Activated naive CD4-positive, alpha-beta T cell treated with anti-CD3 and anti-CD28 coated beads, Interleukin-2, amount 10 ng/mL, durations not matched to agents 7 days and 5 days (primary cell): ENCODE measurements at regions not wholly inside any gene's neighbourhood (a gene's known extent, or its start where the extent isn't known, plus 50 kb on each side); places are given as distances from the start of the nearest gene placed in this dataset.

Source experiments
- CTCF ChIA-PET: fragments of 350-600 bp; sonication (Branson Sonifier 250); formaldehyde crosslinking; loops from one replicate; lab custom pipeline; 2021; ENCODE audit warnings: antibody characterized with exemption; lab: Charles Lee
- DNase-seq: peaks from one replicate; pipeline ENCODE4 v3.0.0-alpha.2; 2020
- H3K27ac Mint-ChIP-seq: one replicate; pipeline ENCODE4 v1.8.0; 2021; ENCODE audit warnings: mild to moderate bottlenecking, moderate library complexity, mixed read lengths
- H3K27me3 Mint-ChIP-seq: one replicate; pipeline ENCODE4 v1.8.0; 2021; ENCODE audit warnings: mild to moderate bottlenecking, mixed read lengths
- H3K36me3 Mint-ChIP-seq: one replicate; pipeline ENCODE4 v1.8.0; 2021; ENCODE audit warnings: mixed read lengths
- H3K4me1 Mint-ChIP-seq: one replicate; pipeline ENCODE4 v1.8.0; 2021; ENCODE audit warnings: mixed read lengths
- H3K4me3 Mint-ChIP-seq: one replicate; pipeline ENCODE4 v1.8.0; 2021; ENCODE audit warnings: mild to moderate bottlenecking, moderate library complexity, mixed read lengths
- H3K9me3 Mint-ChIP-seq: one replicate; pipeline ENCODE4 v1.8.0; 2021; ENCODE audit warnings: mixed read lengths

GRCh38 chr6:33945931-33946330 is 142.1 kb upstream of the MLN start:
- no peak overlapping the region for H3K4me3 Mint-ChIP-seq
- no peak overlapping the region for H3K27ac Mint-ChIP-seq
- H3K36me3 Mint-ChIP-seq: no peaks in the 10 kb centered on the region
- no peaks in the 10 kb centered on the region for H3K9me3 Mint-ChIP-seq
- DNase-seq: no peak
- H3K4me1 Mint-ChIP-seq: no peaks in the 10 kb centered on the region
- peaks cover 52% of the 10 kb centered on the region for H3K27me3 Mint-ChIP-seq
- CTCF ChIA-PET: no interaction called here

DNA sequence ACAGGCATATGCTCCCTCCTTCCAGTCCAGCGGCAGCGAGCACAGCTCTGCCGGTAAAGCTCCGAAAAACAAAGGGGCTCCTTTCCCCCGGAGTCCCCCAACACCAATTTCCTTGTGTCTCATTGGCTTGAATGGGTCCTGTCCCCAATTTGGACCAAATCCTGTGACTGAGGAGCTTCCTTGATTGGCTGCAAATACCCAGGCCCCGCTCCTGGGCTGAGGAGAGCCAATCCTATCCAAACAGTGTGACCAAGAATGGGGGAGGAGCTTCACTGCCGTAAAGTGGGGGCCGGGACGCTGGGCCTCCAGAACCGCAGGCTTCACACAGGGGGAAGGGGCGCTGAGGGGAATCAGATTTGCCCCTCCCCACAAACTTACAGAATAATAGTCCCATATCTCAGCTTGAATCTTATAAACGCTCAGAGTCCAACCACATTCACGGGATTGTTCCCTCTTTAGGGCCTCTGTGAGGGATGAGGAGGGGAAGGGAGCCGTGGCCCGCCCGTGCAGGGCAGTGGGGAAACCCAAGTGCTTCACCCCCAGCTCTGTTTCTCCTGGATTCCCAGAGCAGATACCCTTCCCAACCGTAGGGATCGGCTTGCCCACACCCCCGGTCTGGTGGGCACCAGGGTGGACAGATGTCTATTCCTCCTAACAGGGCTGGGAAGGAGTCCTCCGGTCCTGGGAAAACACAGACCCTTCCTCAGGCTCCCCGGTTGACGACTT is 141.0 kb upstream of the MLN start:
- Mint-ChIP-seq H3K36me3 (no peaks in the 10 kb centered on the region), H3K27me3 (peaks cover 52% of the 10 kb centered on the region), H3K27ac (no peak overlapping the region), H3K4me3 (no peak overlapping the region), H3K9me3 (no peaks in the 10 kb centered on the region), H3K4me1 (no peaks in the 10 kb centered on the region)
- CTCF ChIA-PET: no interaction called here
- no peak for DNase-seq

- DNase-seq: no peak
- no peaks in the 10 kb centered on the region for H3K36me3 Mint-ChIP-seq
- H3K27me3 Mint-ChIP-seq: peaks cover 46% of the 10 kb centered on the region
- peaks cover 3% of the 10 kb centered on the region for H3K4me1 Mint-ChIP-seq
- CTCF ChIA-PET: interaction anchor here (0.9 kb wide), 1 partner anchor 21 kb away, joined by 4 read pairs; no protein-coding TSS in a partner anchor
- no peak overlapping the region for H3K4me3 Mint-ChIP-seq
- H3K9me3 Mint-ChIP-seq: no peaks in the 10 kb centered on the region
- no peak overlapping the region for H3K27ac Mint-ChIP-seq
Measured at GRCh38 chr6:33936886-33937285, 133.1 kb upstream of the MLN start.

- no peaks in the 10 kb centered on the region for H3K36me3 Mint-ChIP-seq
- H3K4me3 Mint-ChIP-seq: no peak overlapping the region
- no peak for DNase-seq
- CTCF ChIA-PET: no interaction called here
- H3K27me3 Mint-ChIP-seq: peaks cover 57% of the 10 kb centered on the region
- H3K9me3 Mint-ChIP-seq: no peaks in the 10 kb centered on the region
- peaks cover 3% of the 10 kb centered on the region for H3K4me1 Mint-ChIP-seq
- no peak overlapping the region for H3K27ac Mint-ChIP-seq
Measured at GRCh38 chr6:33935439-33936080, 131.8 kb upstream of the MLN start.

DNA sequence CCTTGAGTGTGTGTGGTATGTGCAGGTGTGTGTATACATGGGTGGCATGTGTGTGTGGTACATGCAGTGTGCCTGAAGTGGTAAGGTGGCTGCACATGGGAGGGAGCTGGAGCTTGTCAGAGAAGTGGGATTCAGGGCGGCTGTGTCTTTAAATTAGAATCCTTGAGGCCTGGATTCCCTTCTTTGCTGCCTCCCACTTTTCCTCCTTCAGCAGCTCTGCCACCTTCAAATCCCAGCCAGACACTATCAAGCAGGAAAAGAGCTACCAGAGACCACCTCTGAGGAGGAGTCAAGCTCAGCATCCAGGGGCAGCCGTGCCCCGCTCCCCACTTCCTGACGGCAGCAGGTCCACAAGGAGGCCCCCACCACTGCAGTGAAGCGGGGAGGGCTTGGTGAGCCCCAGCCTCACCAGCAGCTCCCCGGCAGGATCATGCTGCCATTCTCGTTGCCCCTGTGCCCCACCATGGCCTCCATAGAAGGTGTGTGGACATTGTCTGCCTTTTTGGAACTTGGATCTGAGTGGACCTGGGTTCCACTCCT is 131.0 kb upstream of the MLN start:
- DNase-seq: no peak
- Mint-ChIP-seq H3K27ac (no peak overlapping the region), H3K27me3 (peaks cover 60% of the 10 kb centered on the region), H3K4me1 (peaks cover 3% of the 10 kb centered on the region), H3K36me3 (no peaks in the 10 kb centered on the region), H3K9me3 (no peaks in the 10 kb centered on the region), H3K4me3 (no peak overlapping the region)
- CTCF ChIA-PET: no interaction called here

DNA sequence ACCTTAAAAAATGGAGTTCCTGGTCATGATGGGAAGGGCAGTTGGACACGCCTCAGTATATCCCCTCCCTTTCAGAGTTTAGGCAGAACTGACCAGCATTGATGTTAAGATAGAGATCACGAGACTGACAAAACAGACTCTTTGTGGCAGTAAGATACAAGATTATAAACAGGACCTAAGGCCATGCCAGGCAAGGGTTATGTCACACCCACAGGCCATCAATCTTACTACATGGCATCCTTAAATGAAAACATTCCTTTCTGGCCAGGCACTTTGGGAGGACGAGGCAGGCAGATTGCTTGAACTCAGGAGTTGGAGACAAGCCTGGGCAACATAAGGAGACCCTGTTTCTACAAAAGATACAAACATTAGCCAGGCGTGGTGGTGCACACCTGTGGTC is 129.3 kb upstream of the MLN start:
- Mint-ChIP-seq H3K4me1 (peaks cover 3% of the 10 kb centered on the region), H3K36me3 (no peaks in the 10 kb centered on the region), H3K9me3 (peaks cover 2% of the 10 kb centered on the region), H3K27ac (no peak overlapping the region), H3K27me3 (peaks cover 53% of the 10 kb centered on the region), H3K4me3 (no peak overlapping the region)
- DNase-seq: no peak
- CTCF ChIA-PET: no interaction called here

DNA sequence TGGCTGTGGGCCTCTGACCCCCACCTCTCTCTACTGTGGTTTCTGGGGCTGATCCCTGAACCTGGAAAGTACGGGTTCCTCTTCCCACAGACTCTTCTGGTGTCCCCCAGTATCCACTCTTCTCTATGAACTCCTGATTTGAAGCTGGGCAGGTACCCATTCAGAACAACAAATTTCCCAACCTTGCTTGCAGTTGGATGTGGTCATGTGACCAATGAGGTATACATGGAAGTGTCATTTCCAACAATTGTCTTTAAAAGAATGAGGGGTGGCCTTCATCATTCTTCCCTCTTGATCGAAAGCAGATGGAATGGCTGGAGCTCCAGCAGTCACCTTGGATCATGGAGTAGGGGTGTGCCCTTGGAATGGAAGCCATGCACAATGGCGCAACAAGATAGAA is 128.0 kb upstream of the MLN start:
- peaks cover 2% of the 10 kb centered on the region for H3K9me3 Mint-ChIP-seq
- no peak for DNase-seq
- H3K4me3 Mint-ChIP-seq: no peak overlapping the region
- no peaks in the 10 kb centered on the region for H3K36me3 Mint-ChIP-seq
- CTCF ChIA-PET: no interaction called here
- H3K27ac Mint-ChIP-seq: no peak overlapping the region
- H3K27me3 Mint-ChIP-seq: peaks cover 54% of the 10 kb centered on the region
- H3K4me1 Mint-ChIP-seq: peaks cover 2% of the 10 kb centered on the region

DNA sequence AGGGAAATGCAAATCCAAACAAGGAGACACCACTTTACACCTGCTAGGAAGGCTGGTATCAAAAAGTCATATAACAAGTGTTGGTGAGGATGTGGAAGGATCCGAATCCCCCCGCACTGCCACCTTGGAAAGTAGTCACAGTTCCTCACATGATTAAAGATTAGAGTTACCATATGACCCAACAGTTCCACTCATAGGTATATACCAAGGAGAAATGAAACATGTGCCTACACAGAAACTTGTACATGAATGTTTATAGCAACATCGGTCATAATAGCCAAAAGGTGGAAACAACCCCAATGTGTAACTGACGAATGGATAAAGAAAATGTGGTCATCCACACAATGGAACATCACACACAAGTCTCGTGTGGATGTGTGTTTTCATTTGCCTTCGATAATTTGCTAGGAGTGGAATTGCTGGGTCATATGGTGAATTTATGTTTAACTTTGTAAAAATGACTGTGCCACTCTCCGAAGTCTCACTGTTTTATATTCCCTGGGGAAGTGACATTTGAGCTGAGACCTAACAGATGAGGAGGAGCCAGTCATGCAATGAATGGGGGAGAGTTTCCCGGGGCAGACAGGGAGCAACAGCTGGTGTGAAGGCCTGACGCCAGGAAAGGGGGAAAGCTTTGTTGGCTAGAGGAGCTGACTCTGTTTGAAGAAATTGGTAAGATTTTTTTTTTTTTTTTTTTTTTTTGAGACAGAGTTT is 125.9 kb upstream of the MLN start:
- Mint-ChIP-seq H3K4me1 (no peaks in the 10 kb centered on the region), H3K9me3 (peaks cover 2% of the 10 kb centered on the region), H3K36me3 (no peaks in the 10 kb centered on the region), H3K27ac (no peak overlapping the region), H3K4me3 (no peak overlapping the region), H3K27me3 (peaks cover 48% of the 10 kb centered on the region)
- CTCF ChIA-PET: no interaction called here
- DNase-seq: no peak

GRCh38 chr6:33927616-33928015 is 123.8 kb upstream of the MLN start:
- H3K27ac Mint-ChIP-seq: no peak overlapping the region
- DNase-seq: no peak

DNA sequence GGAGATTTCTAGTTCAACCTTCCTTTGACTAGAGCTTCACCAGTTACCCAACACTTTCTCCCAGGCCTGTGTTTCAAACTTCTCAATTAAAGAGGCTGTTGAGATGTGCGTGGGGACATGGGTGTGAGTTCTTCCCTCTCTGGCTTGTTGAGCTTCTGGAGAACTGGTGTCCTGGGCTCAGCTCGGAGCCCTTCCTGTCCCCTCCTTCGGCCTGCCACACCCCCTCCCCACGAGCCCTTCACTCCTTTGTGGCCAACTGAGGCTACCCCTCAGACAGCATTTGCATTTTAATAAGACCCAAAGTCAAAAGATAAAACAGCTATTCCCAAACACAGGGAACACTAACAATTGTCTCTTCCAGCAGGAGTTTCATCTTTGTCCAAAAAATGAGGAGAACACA is 123.3 kb upstream of the MLN start:
- H3K4me1 Mint-ChIP-seq: peaks cover 5% of the 10 kb centered on the region
- no peak overlapping the region for H3K27ac Mint-ChIP-seq
- CTCF ChIA-PET: interaction anchor here (0.8 to 1.4 kb wide), 2 partner anchors 23 to 66 kb away, joined by 3 to 4 read pairs; no protein-coding TSS in a partner anchor
- peaks cover 2% of the 10 kb centered on the region for H3K9me3 Mint-ChIP-seq
- H3K36me3 Mint-ChIP-seq: no peaks in the 10 kb centered on the region
- H3K27me3 Mint-ChIP-seq: peaks cover 26% of the 10 kb centered on the region
- DNase-seq: no peak
- H3K4me3 Mint-ChIP-seq: no peak overlapping the region

More at GRCh38 chr6:33927616-33928015, 123.8 kb upstream of the MLN start:
- Mint-ChIP-seq H3K4me1 (peaks cover 5% of the 10 kb centered on the region), H3K36me3 (no peaks in the 10 kb centered on the region), H3K4me3 (no peak overlapping the region), H3K9me3 (peaks cover 2% of the 10 kb centered on the region), H3K27me3 (peaks cover 31% of the 10 kb centered on the region)
- CTCF ChIA-PET: interaction anchor here (0.8 kb wide), 1 partner anchor 23 kb away, joined by 3 read pairs; no protein-coding TSS in a partner anchor

DNA sequence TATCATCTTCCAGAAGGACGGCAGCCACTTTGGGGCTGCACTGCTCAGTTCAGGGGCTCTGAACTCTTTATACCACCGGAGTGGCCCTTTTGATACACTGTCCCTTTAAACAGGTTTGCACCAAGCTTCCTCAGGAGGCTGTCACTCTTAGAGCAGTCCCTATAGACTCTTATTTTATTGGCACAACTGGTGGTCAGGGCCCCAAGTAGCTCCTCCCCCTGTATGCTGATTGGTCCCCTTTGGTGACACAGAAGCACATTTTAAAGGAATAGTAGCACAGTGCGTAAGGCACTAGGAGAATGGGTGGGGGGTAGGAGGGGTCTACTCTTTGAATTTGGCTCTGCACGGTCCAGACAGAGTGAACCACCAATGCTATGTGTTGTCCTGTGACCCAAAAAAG is 122.6 kb upstream of the MLN start:
- no peak overlapping the region for H3K4me3 Mint-ChIP-seq
- CTCF ChIA-PET: interaction anchor here (1.4 kb wide), 1 partner anchor 66 kb away, joined by 4 read pairs; no protein-coding TSS in a partner anchor
- DNase-seq: no peak
- peaks cover 2% of the 10 kb centered on the region for H3K9me3 Mint-ChIP-seq
- H3K4me1 Mint-ChIP-seq: peaks cover 5% of the 10 kb centered on the region
- peaks cover 24% of the 10 kb centered on the region for H3K27me3 Mint-ChIP-seq
- no peak overlapping the region for H3K27ac Mint-ChIP-seq
- no peaks in the 10 kb centered on the region for H3K36me3 Mint-ChIP-seq

- CTCF ChIA-PET: interaction anchor here (1.4 kb wide), 1 partner anchor 65 kb away, joined by 4 read pairs; no protein-coding TSS in a partner anchor
Measured at GRCh38 chr6:33925936-33926335, 122.1 kb upstream of the MLN start.

GRCh38 chr6:33925210-33925609 is 121.4 kb upstream of the MLN start:
- Mint-ChIP-seq H3K4me3 (no peak overlapping the region), H3K4me1 (peaks cover 5% of the 10 kb centered on the region), H3K9me3 (peaks cover 2% of the 10 kb centered on the region), H3K27ac (no peak overlapping the region), H3K27me3 (peaks cover 24% of the 10 kb centered on the region), H3K36me3 (no peaks in the 10 kb centered on the region)
- CTCF ChIA-PET: no interaction called here
- DNase-seq: no peak

More at GRCh38 chr6:33925936-33926335, 122.1 kb upstream of the MLN start:
- no peak for DNase-seq
- Mint-ChIP-seq H3K36me3 (no peaks in the 10 kb centered on the region), H3K4me3 (no peak overlapping the region), H3K27me3 (peaks cover 24% of the 10 kb centered on the region), H3K9me3 (peaks cover 2% of the 10 kb centered on the region), H3K27ac (no peak overlapping the region), H3K4me1 (peaks cover 5% of the 10 kb centered on the region)

GRCh38 chr6:33924681-33925080 is 120.9 kb upstream of the MLN start:
- H3K27me3 Mint-ChIP-seq: peaks cover 28% of the 10 kb centered on the region
- H3K4me3 Mint-ChIP-seq: no peak overlapping the region
- DNase-seq: no peak
- H3K9me3 Mint-ChIP-seq: peaks cover 2% of the 10 kb centered on the region
- H3K27ac Mint-ChIP-seq: no peak overlapping the region
- H3K4me1 Mint-ChIP-seq: peaks cover 5% of the 10 kb centered on the region
- CTCF ChIA-PET: no interaction called here
- no peaks in the 10 kb centered on the region for H3K36me3 Mint-ChIP-seq
